Hypothalamus (tissue), 51 donors: ENCODE measurements at regions not wholly inside any gene's neighbourhood (a gene's known extent, or its start where the extent isn't known, plus 50 kb on each side); places are given as distances from the start of the nearest gene placed in this dataset.
A peak's percentile ranks its signal among the peaks of the same experiment; 100 is the strongest.
"Not testable (repeated sequence)": the region's sequence is repeated elsewhere in the genome, so short reads cannot be mapped to it uniquely, and the experiment has no call there.

Experiments used
- DNase-seq, 51 donors: peaks; one replicate each; lab custom pipeline; 2025; lab: John Stamatoyannopoulos, UW

DNA sequence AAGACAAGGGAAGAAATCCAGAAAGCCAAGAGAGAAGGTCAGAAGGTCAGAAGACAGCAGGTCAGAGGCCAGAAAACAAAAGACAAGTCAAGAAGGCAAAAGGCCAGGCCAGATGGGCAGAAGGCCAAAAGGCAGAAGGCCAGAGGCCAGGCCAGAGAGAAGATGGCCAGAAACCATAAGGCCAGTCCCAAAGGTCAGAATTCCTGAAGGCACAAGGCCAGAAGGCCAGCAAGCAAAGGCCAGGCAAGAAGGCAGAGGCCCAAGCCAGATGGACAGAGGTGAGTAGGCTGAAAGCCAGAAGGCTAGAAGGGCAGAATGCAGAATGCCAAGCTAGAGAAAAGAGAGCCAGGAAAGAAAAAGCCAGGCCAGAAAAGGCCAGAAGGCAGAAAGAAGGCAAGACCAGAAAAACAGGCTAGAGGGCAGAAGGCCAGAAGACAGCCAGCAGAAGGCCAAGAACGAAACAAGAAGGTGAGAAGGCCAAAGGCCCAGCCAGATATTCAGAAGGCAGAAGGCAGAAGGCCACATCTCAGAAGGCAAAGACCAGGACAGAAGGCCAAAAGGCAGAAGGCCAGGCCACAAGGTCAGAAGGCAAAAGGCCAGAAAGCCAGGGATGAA lies 186.3 kb downstream of the TUBA3C start:
- no peak for DNase-seq

GRCh38 chr13:18993884-18994660 lies 187.6 kb downstream of the TUBA3C start:
- DNase-seq = peak in 1 of 51 donors; percentile 5

DNA sequence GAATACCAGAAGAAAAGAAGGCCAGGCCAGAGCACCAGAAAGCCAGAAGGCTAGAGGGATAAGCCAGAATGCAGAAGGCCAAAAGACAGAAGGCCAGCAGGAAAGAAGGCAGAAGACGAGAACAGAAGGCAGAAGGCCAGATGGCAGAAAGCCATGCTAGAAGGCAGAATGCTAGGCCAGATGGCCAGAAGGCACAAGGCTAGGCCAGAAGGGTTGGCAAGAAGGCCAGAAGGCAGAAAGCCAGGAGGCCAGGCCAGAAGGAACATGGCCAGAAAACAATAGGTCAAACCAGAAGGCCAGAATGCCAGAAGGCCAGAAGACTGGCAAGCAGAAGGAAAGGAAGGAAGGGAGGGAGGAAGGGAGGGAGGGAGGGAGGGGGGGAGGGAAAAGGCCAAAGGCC lies 188.8 kb downstream of the TUBA3C start:
- DNase-seq = no peak

DNA sequence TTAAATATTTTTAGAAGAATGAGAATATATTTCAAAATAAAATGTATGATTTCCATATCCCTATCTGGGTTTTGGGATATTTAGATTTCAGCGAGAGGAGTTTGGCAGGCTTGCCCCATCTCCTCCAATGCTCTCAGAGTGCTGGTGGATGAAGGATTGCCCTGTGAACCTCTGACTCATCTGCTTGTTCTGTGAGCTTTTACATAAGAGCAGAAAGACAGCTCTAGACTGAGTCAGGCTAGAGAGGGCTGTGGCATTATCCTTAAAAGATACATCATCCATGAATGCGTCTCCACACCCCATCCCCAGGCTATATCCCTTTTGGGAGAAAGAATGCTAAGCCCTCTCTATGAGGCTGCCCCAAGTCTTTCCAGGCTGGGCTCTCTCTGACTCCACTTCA lies 190.6 kb downstream of the TUBA3C start:
- no peak for DNase-seq

DNA sequence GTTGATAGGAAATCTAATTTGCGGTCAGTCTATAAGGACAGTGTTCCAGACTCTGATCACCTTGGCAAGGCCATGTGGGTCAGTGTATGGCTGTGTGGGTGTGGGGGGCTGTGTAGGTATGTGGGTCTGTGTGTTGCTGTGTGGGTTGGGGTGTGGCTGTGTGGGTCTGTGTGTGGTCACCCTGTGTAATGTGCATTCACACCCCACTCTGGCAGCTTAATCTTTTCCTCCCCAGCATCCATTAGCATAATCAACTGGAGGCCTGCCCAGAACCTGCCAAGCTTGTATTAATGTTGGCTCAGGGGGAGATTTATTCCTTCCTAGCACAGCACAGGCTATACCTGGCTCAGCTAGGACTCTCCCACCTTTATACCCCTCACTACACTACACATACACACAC lies 203.2 kb downstream of the TUBA3C start:
- peak in 1 of 51 donors; percentile 3 for DNase-seq

DNA sequence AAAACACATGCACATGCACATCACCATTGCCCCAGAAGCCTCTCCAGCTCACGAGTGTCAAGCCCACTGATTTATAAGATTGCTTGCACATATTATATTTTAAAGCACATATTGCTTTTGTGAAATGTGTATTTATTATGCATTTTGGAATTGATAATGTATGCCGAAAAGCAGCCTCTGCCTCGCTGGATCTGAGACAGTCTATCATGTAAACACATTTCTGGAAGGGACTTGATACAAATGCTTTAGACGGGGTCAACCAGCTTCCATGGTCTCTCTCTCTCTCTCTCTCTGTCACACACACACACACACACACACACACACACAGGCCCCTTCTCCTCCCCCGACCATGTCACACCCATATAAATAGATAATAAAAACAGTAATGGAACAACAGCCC lies 203.8 kb downstream of the TUBA3C start:
- no peak for DNase-seq

DNA sequence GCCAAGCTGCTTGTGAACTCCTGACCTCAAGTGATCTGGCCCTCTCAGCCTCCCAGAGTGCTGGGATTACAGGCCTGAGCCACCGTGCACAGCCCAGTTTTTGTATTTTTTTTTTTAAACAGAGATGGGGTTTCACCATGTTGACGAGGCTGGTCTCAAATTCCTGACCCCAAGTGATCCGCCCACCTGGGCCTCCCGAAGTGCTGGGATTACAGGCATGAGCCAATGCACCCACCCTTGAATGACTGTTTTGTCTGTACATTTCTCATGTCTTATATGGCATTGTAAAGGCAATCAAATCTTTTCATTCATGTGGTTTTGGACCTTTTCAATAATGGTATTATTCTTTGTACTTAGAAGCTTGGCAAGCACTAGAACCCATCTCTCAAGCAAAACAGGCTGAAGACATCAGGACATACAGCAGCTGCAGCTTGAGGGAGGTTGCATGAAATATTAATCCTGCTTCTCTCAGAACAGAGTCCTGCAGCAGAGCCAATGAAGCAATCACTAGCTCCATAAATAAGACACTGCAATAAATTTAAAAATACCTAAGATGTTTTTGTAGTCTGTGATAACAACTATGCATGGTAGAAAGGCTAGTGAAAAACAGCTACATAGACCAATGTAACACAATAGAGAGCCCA lies 209.9 kb downstream of the TUBA3C start:
- DNase-seq = no peak

- no peak for DNase-seq
Observed at GRCh38 chr13:18965347-18965855, 216.2 kb downstream of the TUBA3C start.

DNA sequence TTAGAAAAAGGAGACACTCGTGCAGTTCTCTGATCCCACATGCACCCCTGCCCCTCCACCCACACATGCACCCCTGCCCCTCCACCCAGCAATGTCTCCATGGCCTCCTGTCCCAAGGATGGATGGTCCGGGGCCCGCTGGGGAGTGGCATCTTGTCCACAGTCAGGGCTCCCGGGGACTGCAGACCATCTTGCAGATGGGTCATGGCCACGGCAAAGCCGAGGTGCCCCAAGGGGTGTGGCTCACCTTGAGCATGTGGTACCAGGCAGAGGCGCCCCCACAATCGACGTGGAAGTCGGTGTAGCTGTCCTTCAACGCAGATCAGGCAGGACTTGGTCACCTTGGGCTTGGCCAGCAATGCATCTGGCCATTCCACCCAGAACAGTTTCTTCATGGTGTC lies 216.7 kb downstream of the TUBA3C start:
- DNase-seq = no peak

DNA sequence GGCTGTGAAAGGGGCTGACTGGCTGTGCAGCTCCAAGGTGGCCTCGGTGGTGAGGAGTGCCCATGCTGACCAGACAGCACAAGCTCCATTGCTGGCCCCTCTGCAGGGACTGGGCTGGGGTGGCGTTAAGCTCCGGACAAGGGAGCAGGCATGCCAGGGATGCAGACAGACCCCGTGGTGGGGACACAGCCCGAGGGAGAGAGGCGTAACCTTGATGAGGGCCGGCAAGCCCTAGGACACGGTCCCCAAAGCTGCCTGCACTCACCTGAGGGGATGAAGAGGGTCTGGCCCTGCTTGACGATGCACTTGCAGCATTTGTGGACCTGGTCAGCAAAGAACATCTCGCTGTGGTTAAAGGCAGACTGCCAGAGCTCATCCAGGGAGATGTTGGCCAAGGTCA lies 217.9 kb downstream of the TUBA3C start:
- not testable (repeated sequence) for DNase-seq

GRCh38 chr13:18962168-18962734 lies 219.4 kb downstream of the TUBA3C start:
- no peak for DNase-seq

- DNase-seq = no peak
Observed at GRCh38 chr13:18961383-18962117, 220.1 kb downstream of the TUBA3C start.

GRCh38 chr13:18960637-18961227 lies 220.9 kb downstream of the TUBA3C start:
- no peak for DNase-seq

GRCh38 chr13:18959996-18960395 lies 221.6 kb downstream of the TUBA3C start:
- no peak for DNase-seq

GRCh38 chr13:18959229-18959628 lies 222.4 kb downstream of the TUBA3C start:
- DNase-seq = no peak

DNA sequence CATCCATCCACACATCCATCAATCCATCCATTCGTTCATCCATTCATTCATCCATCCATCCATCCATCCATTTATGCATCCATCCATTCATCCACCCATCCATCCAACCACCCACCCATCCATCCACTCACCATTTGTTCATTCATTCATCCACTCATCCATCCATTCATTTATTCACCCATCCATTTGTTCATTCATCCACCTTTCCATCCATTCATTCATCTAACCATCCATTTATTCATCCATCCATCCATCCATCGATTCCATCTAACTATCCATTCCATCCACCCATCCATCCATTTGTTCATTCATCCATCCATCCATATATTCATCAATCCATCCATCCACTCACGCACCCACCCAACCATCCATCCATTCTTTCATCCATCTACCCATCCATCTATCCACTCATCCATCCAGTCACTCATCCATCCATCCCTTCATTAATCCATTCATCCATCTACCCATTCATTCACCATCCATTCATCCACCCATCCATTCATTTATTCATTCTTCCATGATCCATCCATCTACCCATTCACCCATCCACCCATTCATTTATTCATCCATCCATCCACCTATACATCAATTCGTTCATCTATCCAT lies 225.0 kb downstream of the TUBA3C start:
- no peak for DNase-seq

GRCh38 chr13:18954254-18954653 lies 227.4 kb downstream of the TUBA3C start:
- no peak for DNase-seq

DNA sequence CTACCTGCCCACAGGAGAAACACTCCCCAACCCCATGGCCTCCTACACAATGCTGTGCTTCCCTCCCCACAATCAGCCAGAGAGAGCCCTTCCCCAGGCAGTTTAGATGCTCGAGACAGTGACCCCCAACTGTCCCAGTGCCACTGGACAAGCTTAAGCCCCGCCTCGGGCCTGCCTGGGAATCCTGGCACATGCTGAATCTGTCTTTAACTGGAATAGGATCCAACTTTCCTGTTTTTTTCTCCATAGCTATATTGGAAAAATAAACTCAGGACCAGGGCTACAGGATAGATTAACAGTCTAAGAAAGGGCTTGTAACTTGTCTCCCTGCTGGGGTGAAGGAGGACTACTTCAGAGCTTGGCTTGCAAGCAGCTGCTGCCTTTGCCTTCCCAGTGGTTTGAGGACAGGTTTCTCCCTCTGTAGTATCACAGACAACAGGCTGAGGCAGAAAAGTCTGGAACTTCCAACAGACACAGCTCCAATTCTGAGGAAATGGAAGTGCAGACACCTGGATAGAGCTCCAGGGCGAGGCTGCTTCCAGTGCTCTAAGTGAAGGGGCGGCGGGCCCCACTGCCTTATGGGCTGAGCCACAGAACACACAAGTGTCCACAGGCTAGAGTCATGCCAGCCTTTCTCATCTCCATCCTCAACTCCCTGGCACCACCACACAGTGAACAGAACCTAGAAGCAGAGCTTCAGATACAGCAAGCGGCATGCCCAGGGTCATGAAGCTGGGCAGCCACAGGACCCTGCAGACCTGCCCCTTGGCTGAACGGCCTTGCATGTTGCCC lies 228.3 kb downstream of the TUBA3C start:
- DNase-seq = no peak
